GM12891 (cell line): ENCODE measurements at regions not wholly inside any gene's neighbourhood (a gene's known extent, or its start where the extent isn't known, plus 50 kb on each side); places are given as distances from the start of the nearest gene placed in this dataset.

Experiments
- POLR2A ChIP-seq: IDR thresholded peaks from 2 replicates; pipeline ENCODE4 v1.6.1; 2011; ENCODE audit warnings: low read depth, low read length, control low read depth
- POLR2AphosphoS5 ChIP-seq: IDR thresholded peaks from 2 replicates; pipeline ENCODE4 v1.6.1; 2011; ENCODE audit warnings: low read depth, low read length, control low read depth

DNA sequence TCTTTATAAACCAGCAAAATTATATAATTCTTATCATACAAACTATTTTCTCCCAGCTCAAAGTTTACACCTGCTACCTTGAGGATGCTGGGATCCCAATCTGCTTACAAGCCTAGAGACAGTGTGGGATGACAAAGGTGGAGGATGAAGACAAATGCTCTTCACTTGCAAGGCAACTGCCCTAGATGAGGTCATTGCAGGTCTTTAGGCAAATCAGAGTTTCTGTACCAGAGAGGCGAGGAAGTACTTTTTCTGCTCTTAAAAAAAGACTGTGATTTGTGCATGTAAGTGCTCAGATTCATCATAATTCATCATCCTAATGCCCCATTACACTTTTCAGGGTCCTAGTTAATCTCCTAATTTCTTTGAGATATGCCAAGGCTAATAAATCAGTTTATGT lies 376.1 kb downstream of the ZPLD1 start:
- no peak for TF ChIP-seq POLR2A
- no peak for TF ChIP-seq POLR2AphosphoS5
